ENCODE measurements at regions not wholly inside any gene's neighbourhood (a gene's known extent, or its start where the extent isn't known, plus 50 kb on each side); places are given as distances from the start of the nearest gene placed in this dataset.

DNA sequence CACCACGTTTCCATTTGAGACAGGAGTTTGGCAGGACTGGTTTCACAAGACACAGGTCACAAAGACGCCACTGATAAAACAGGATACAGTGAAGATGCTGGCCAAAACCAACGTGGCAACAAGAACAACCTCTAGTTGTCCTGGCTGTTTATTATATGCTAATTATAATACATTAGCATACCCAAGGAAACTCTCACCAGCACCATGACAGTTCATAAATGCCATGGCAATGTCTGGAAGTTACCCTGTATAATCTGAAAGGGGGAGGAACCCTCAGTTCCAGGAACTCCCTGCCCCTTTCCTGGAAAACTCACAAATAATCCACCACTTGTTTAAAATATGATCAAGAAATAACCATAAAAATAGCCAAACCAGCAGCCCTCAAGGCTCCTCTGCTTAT, 148.3 kb downstream of the RBM43 start:
- no peak overlapping the region for H3K4me3 ChIP-seq
- H3K4me1 ChIP-seq = no peaks in the 10 kb centered on the region
- H3K27me3 ChIP-seq = no peaks in the 10 kb centered on the region
- intact Hi-C loops (cut with DNase I; ENCODE audit: low total_unique reads) = no loop called here
- H3K36me3 ChIP-seq = no peaks in the 10 kb centered on the region
- no peak overlapping the region for H3K27ac ChIP-seq
- no peaks in the 10 kb centered on the region for H3K9me3 ChIP-seq
- TF ChIP-seq POLR2A (IDR thresholded peaks at IDR 0.05) = no peak
- TF ChIP-seq CTCF (IDR thresholded peaks at IDR 0.05) = no peak
- DNase-seq = no peak

DNA sequence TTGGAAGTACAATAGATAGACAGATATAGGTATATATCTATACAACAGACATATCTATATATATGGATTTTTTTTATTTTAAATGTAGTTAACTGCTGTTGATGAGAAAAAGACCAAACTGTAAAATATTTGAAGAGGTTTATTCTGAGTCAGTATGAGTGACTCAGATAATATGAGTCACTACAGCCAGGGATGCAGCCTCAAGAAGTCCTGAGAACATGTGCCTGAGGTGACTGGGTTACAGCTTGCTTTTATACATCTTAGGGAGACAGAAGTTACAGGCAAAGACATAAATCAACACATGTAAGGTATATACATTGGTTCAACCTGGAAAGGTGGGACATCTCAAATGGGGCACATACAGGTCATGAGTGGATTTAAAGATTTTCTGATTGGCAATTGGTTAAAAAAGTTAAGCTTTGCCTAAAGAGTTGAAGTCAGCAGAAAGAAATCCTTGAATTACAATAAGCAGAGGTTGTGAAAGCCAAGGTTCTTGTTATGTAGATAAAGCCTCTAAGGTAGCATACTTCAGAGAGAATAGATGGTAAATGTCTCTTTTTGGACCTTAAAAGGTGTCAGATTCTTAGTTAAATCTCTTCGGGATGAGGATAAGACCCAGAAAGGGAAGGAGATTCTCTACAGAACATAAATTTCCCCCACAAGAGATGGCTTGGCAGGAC, 149.9 kb downstream of the RBM43 start:
- no peaks in the 10 kb centered on the region for H3K36me3 ChIP-seq
- intact Hi-C loops (cut with DNase I; ENCODE audit: low total_unique reads) = no loop called here
- TF ChIP-seq POLR2A (IDR thresholded peaks at IDR 0.05) (no peak), CTCF (IDR thresholded peaks at IDR 0.05) (no peak)
- H3K4me3 ChIP-seq = no peak overlapping the region
- no peaks in the 10 kb centered on the region for H3K4me1 ChIP-seq
- no peaks in the 10 kb centered on the region for H3K9me3 ChIP-seq
- H3K27ac ChIP-seq = no peak overlapping the region
- no peaks in the 10 kb centered on the region for H3K27me3 ChIP-seq
- no peak for DNase-seq

DNA sequence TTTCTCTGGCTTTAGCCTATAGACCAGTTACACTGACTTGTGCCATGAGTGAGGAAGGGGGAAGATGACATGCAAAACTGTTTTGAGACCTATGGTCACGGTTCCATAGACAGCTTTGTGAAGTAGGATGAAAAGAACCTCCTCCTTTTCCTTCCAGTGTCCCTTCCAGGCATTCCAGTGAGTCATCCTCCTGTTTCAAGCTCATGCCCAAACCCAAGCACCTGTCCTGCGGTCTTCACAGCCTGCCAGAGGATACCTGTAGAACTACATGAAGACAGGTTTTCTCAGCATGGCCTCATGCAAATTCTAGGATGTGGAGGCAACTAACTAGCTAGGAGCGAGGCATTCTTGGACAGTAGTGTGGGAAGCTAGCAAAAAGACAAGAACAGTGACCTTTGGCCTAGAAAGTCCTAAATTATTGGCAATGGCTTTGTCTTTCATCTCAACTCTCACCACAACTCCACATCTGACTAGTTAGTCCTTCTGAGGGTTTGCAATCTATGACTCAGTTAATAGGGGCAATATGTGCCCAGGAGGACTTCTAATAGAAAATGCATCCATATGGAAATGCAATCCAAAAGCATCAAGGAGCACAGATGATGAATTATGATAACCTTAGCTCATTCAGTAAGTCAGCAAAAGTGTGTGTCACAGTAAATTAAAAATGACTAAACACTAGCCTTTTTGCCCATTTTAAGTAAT, 154.7 kb downstream of the RBM43 start:
- intact Hi-C loops (cut with DNase I; ENCODE audit: low total_unique reads) = no loop called here

GRCh38 chr2:151103551-151103950, 158.1 kb downstream of the RBM43 start:
- Histone ChIP-seq H3K27ac (no peak overlapping the region), H3K9me3 (no peaks in the 10 kb centered on the region), H3K4me3 (no peak overlapping the region), H3K4me1 (no peaks in the 10 kb centered on the region), H3K27me3 (no peaks in the 10 kb centered on the region), H3K36me3 (no peaks in the 10 kb centered on the region)
- TF ChIP-seq CTCF (IDR thresholded peaks at IDR 0.05) = no peak
- no peak for TF ChIP-seq POLR2A (IDR thresholded peaks at IDR 0.05)
- intact Hi-C loops (cut with DNase I; ENCODE audit: low total_unique reads) = no loop called here
- no peak for DNase-seq

More for the DNA sequence above, 154.7 kb downstream of the RBM43 start:
- Histone ChIP-seq H3K27ac (no peak overlapping the region), H3K4me1 (no peaks in the 10 kb centered on the region), H3K4me3 (no peak overlapping the region), H3K9me3 (no peaks in the 10 kb centered on the region), H3K36me3 (no peaks in the 10 kb centered on the region), H3K27me3 (no peaks in the 10 kb centered on the region)
- TF ChIP-seq CTCF (IDR thresholded peaks at IDR 0.05) (no peak), POLR2A (IDR thresholded peaks at IDR 0.05) (no peak)
- no peak for DNase-seq

DNA sequence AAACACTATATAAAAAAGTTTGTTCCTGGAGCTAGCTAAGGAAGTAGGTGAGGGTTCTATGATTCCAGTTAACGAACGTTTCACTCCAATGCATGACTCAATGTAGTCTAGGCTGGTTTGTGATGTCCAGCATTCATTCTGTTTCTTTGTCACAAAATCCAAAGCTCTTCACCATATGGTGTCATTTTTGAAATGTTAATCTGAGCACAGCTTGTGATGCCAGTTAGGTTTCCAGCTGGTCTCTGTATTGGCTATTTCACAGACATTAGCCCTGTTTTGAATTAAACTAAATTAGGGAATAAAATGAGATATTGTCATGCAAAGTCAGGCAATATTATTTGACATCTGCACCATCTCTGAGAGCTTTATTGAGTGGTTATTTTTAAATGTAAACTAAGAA, 159.4 kb downstream of the RBM43 start:
- intact Hi-C loops (cut with DNase I; ENCODE audit: low total_unique reads) = no loop called here
- H3K27me3 ChIP-seq = no peaks in the 10 kb centered on the region
- H3K4me1 ChIP-seq = no peaks in the 10 kb centered on the region
- H3K4me3 ChIP-seq = no peak overlapping the region
- TF ChIP-seq POLR2A (IDR thresholded peaks at IDR 0.05) = no peak
- no peak for TF ChIP-seq CTCF (IDR thresholded peaks at IDR 0.05)
- no peak for DNase-seq
- no peaks in the 10 kb centered on the region for H3K9me3 ChIP-seq
- H3K27ac ChIP-seq = no peak overlapping the region
- no peaks in the 10 kb centered on the region for H3K36me3 ChIP-seq
